Activated naive CD8-positive, alpha-beta T cell treated with anti-CD3 and anti-CD28 coated beads, Interleukin-2, amount 10 ng/mL, durations not matched to agents 7 days and 5 days (primary cell): ENCODE measurements at regions not wholly inside any gene's neighbourhood (a gene's known extent, or its start where the extent isn't known, plus 50 kb on each side); places are given as distances from the start of the nearest gene placed in this dataset.

ENCODE experiments used
- ATAC-seq: fragments of 150-1000 bp; cut with Tn5 transposase; one replicate; pipeline ENCODE4 v1.10.0; 2021; ENCODE audit warnings: low read depth, moderate library complexity
- POLR2A ChIA-PET: fragments of 350-600 bp; sonication (Branson Sonifier 250); formaldehyde crosslinking; loops from one replicate; lab custom pipeline; 2021; ENCODE audit warnings: antibody characterized with exemption; lab: Charles Lee
- DNase-seq: peaks from one replicate; pipeline ENCODE4 v3.0.0; 2021
- H3K27ac Mint-ChIP-seq: one replicate; pipeline ENCODE4 v1.8.0; 2022; ENCODE audit warnings: mild to moderate bottlenecking, mixed read lengths
- H3K27me3 Mint-ChIP-seq: one replicate; pipeline ENCODE4 v1.8.0; 2022; ENCODE audit warnings: mild to moderate bottlenecking, moderate library complexity, mixed read lengths
- H3K36me3 Mint-ChIP-seq: one replicate; pipeline ENCODE4 v1.8.0; 2021; ENCODE audit warnings: mild to moderate bottlenecking, mixed read lengths
- H3K4me1 Mint-ChIP-seq: one replicate; pipeline ENCODE4 v1.8.0; 2021; ENCODE audit warnings: mixed read lengths
- H3K4me3 Mint-ChIP-seq: one replicate; pipeline ENCODE4 v1.8.0; 2022; ENCODE audit warnings: mild to moderate bottlenecking, moderate library complexity, mixed read lengths
- H3K9me3 Mint-ChIP-seq: one replicate; pipeline ENCODE4 v1.8.0; 2021; ENCODE audit warnings: mixed read lengths

DNA sequence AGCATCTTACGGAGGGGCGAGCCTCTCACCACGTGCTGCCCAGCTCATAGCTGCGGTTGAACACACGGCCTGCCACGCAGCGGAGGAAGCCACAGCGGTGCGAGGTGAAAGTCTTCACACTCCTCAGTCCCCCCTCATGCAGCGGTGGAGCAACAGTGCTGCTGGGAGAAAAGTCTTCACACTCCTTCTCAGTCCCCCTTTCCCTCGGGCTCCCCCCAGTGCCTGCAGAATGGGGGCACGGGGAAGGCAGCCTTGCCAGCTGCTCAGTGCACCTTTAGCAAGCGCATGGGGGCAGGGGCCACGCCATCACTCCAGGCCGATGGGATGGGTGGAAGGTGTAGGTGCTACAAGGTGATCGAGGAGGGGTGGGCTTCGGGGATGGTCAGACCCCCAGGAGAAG, 206.3 kb upstream of the TCERG1L start:
- POLR2A ChIA-PET, result no interaction called here

DNA sequence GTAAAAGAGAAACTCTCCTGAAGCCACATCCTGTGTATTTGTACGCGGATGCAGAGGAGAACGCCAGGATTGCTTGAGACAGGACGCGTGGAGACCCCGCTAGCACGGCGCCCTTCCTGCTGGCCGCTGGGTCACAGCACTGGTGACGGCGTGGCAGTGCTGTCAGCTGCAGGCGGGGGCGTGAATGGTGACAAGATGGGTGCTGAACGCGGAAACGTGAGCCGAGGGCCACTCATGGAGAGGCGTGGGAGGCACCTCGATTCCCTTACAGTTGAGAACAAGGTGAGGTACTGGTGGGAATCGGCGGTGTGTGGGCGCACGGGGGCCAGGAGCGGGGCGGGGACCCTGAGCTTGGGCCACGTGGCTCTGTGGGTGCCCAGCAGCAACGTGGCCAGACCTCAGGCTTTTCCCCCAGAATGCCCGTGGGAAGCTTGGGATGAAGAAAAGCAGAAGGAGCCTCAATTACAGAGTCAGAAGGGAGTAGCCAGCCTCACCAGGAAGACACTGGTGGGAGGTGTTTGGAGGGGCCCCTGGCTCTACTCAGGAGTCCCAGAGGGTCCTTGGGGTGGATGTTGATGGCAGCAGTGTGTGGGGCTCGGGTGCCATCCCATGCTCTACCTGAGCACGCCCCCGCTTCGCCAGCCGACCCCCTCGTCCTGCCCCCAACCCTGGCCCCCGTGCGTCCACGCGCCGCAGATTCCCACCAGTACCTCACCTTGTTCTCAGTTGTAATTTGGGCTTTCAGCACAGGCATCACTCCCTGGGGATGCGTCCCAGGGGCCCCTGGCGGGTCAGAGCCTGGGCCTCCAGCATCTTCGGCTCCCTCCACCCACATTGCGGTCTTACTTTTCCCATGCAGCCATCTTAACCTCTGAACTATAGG, 208.4 kb upstream of the TCERG1L start:
- ATAC-seq (no peak), DNase-seq (no peak)
- Mint-ChIP-seq H3K27ac (no peak overlapping the region), H3K9me3 (no peaks in the 10 kb centered on the region), H3K4me3 (no peak overlapping the region), H3K27me3 (peaks cover 2% of the 10 kb centered on the region), H3K36me3 (no peaks in the 10 kb centered on the region), H3K4me1 (no peaks in the 10 kb centered on the region)
- POLR2A ChIA-PET, result no interaction called here

More for the DNA sequence above, 206.3 kb upstream of the TCERG1L start:
- Mint-ChIP-seq H3K36me3 (no peaks in the 10 kb centered on the region), H3K4me3 (no peak overlapping the region), H3K9me3 (no peaks in the 10 kb centered on the region), H3K27ac (no peak overlapping the region), H3K4me1 (no peaks in the 10 kb centered on the region), H3K27me3 (peaks cover 2% of the 10 kb centered on the region)
- no peak for ATAC-seq
- DNase-seq, result no peak

DNA sequence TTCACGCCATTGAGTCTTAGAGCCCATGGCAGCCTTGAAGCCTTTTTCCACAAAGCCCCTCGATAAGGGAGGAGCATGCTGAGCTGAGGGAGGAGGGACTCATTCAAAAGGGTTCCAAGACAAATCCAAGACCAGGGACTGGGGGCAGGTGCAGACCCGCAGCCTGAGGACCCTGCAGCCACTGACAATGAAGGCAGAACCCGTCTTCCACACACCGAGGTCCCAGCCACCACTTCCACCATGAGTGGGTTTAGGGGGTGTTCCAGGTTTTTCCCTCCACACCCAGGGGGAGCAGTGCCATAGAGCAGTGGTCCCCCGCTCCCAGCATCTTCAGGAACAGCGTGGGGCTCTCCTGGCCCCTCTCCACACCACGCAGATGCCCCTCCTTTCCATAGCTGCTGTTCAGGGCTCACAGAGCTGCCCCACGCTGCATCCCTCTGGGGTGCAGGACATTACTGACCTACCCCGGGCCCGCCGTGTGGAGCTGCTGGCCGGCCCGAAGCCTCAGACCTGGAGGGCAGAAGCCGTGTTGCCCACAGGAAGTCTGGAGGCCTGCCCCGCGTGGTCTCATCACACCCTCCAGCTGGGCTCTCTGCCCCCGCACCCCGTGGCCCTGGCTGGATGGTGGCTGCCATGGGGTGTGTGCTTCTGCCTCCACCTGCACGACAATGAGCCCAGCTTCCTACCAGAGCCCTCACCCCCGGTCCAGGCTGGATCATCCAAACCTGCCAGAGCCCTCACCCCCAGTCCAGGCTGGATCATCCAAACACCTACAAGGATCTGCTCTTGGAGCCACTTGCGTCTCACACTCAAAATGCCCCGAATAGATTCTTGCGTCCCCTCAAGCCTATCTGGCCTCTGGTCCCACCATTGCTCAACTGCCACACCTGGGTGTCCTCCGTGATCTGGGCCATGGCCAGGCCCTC, 220.0 kb upstream of the TCERG1L start:
- H3K4me3 Mint-ChIP-seq, result no peak overlapping the region
- DNase-seq (no peak), ATAC-seq (no peak)
- H3K27me3 Mint-ChIP-seq, result no peaks in the 10 kb centered on the region
- no peaks in the 10 kb centered on the region for H3K4me1 Mint-ChIP-seq
- H3K27ac Mint-ChIP-seq, result no peak overlapping the region
- no peaks in the 10 kb centered on the region for H3K36me3 Mint-ChIP-seq
- no peaks in the 10 kb centered on the region for H3K9me3 Mint-ChIP-seq
- POLR2A ChIA-PET, result no interaction called here

DNA sequence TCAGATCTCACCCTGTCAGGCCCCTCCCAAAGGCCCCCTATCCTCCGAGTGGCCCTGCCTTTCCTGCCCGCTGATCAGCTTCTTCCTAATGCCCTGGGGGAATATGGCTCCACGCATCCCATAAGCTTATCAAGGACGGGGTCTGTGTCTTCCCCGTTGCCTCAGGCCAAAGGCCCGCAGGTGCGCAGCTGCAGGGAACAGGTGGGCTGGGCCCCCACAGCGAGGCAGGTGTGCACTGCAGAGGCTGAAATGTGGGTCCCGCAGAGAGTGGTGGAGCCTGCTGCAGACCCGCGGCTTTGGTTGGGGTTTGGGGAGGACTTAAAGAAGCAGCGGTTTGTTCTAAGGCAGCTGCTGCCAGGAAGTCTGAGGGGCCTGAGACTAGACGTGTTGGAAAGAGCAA, 220.8 kb upstream of the TCERG1L start:
- no peaks in the 10 kb centered on the region for H3K36me3 Mint-ChIP-seq
- ATAC-seq (no peak), DNase-seq (no peak)
- H3K27ac Mint-ChIP-seq, result no peak overlapping the region
- POLR2A ChIA-PET, result no interaction called here
- H3K4me1 Mint-ChIP-seq, result no peaks in the 10 kb centered on the region
- no peaks in the 10 kb centered on the region for H3K27me3 Mint-ChIP-seq
- H3K4me3 Mint-ChIP-seq, result no peak overlapping the region
- no peaks in the 10 kb centered on the region for H3K9me3 Mint-ChIP-seq

DNA sequence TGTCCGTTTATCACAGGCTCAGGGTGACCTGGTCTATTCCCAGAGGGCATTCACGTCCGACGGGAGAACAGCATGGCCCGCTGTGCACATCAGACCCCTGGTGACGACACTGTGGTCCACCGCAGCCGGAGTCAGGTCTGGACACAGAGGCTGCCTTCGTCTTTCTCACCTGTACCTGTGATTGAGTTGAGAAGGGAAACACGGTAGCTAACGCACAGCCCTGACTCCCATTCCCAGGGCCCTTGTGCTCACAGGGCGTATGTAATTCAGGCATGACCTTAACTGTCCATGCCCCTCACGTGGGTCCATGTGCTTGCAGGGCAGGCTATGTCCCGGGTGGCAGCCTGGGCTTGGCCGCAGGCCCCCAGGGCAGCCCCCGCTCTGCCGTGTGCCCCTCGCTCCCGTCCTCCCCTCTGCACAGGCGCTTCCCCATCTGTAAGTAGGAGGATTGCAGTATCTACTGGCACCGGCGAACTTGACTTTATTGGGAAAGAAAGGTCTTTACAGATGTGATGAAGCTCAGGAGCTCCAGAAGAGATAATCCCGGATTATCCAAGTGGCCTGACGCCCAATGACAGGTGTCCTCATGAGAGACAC, 221.3 kb upstream of the TCERG1L start:
- no peak for ATAC-seq
- Mint-ChIP-seq H3K4me1 (no peaks in the 10 kb centered on the region), H3K27ac (no peak overlapping the region), H3K4me3 (no peak overlapping the region), H3K27me3 (no peaks in the 10 kb centered on the region), H3K36me3 (no peaks in the 10 kb centered on the region), H3K9me3 (no peaks in the 10 kb centered on the region)
- no peak for DNase-seq
- POLR2A ChIA-PET, result no interaction called here

DNA sequence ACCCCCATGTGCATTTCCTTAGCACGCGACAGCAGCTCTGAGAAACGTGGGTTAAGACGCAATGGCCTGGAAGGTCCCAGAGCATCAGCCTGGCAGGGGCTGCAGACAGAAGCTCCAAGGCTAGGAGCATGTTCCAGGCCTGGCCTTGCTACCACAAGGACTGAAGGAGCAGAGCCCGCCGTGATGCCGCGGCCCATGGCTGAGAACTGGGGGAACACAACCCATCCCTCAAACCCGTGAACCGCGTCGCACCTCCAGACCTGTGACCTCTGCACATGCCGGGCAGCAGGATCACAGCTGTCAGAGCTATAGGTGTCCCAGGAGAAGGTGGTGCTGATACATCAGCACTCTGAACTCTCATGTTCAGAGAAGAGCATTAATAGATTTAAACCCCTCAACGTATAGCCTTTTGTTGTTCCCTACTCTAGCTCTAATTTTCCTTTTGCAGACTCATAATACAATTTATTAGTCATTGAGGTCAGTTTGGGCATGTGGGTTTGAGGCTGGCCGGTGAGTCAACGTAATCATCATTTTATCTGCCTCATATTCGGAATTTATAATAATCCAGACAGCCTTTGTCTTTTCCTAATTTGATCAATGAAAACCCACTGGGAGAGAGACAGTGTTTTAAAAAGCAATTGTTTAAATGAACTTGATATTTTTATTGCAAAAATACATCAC, 222.5 kb upstream of the TCERG1L start:
- no peak overlapping the region for H3K4me3 Mint-ChIP-seq
- no peaks in the 10 kb centered on the region for H3K9me3 Mint-ChIP-seq
- ATAC-seq (no peak), DNase-seq (no peak)
- no peaks in the 10 kb centered on the region for H3K36me3 Mint-ChIP-seq
- peaks cover 7% of the 10 kb centered on the region for H3K27me3 Mint-ChIP-seq
- POLR2A ChIA-PET, result no interaction called here
- H3K4me1 Mint-ChIP-seq, result no peaks in the 10 kb centered on the region
- H3K27ac Mint-ChIP-seq, result no peak overlapping the region

- H3K4me3 Mint-ChIP-seq, result no peak overlapping the region
- DNase-seq (no peak), ATAC-seq (no peak)
- H3K36me3 Mint-ChIP-seq, result no peaks in the 10 kb centered on the region
- H3K27me3 Mint-ChIP-seq, result peaks cover 7% of the 10 kb centered on the region
- no peaks in the 10 kb centered on the region for H3K4me1 Mint-ChIP-seq
- POLR2A ChIA-PET, result no interaction called here
- no peaks in the 10 kb centered on the region for H3K9me3 Mint-ChIP-seq
- no peak overlapping the region for H3K27ac Mint-ChIP-seq
These were observed 223.3 kb upstream of the TCERG1L start for GRCh38 chr10:131534836-131535235.

GRCh38 chr10:131536676-131537075, 225.2 kb upstream of the TCERG1L start:
- H3K4me3 Mint-ChIP-seq, result no peak overlapping the region
- H3K4me1 Mint-ChIP-seq, result no peaks in the 10 kb centered on the region
- H3K27me3 Mint-ChIP-seq, result peaks cover 7% of the 10 kb centered on the region
- POLR2A ChIA-PET, result no interaction called here
- DNase-seq (no peak), ATAC-seq (no peak)
- H3K9me3 Mint-ChIP-seq, result no peaks in the 10 kb centered on the region
- H3K27ac Mint-ChIP-seq, result no peak overlapping the region
- no peaks in the 10 kb centered on the region for H3K36me3 Mint-ChIP-seq

- Mint-ChIP-seq H3K27me3 (peaks cover 7% of the 10 kb centered on the region), H3K4me1 (no peaks in the 10 kb centered on the region), H3K27ac (no peak overlapping the region), H3K9me3 (no peaks in the 10 kb centered on the region), H3K4me3 (no peak overlapping the region), H3K36me3 (no peaks in the 10 kb centered on the region)
- DNase-seq (no peak), ATAC-seq (no peak)
- POLR2A ChIA-PET, result no interaction called here
These were observed 225.8 kb upstream of the TCERG1L start for GRCh38 chr10:131537281-131537680.

DNA sequence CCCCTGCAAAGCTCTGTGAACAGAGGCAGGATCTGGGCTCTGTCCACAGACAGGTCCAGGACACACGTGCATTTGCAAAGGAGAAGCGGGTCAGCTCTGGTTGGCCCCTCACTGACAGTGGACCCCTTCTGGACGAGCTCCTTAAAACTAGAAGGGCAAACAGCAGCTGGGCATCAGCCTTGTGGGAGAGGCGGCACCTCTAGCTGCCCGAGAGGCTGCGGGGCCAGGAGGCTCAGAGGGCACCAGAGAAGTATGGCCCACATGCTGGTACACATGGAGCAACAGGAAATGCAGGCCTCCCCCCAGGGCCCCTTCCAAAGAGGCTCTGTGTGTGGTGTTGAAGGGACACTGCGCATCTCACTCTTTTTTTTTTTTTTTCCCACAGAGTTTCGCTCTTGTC, 233.0 kb upstream of the TCERG1L start:
- POLR2A ChIA-PET, result no interaction called here
- Mint-ChIP-seq H3K4me3 (no peak overlapping the region), H3K27me3 (no peaks in the 10 kb centered on the region), H3K27ac (no peak overlapping the region), H3K36me3 (no peaks in the 10 kb centered on the region), H3K9me3 (no peaks in the 10 kb centered on the region), H3K4me1 (no peaks in the 10 kb centered on the region)
- ATAC-seq, result no peak
- no peak for DNase-seq

GRCh38 chr10:131546086-131546810, 234.7 kb upstream of the TCERG1L start:
- DNase-seq (no peak), ATAC-seq (no peak)
- H3K4me1 Mint-ChIP-seq, result no peaks in the 10 kb centered on the region
- no peak overlapping the region for H3K4me3 Mint-ChIP-seq
- no peaks in the 10 kb centered on the region for H3K9me3 Mint-ChIP-seq
- no peaks in the 10 kb centered on the region for H3K27me3 Mint-ChIP-seq
- POLR2A ChIA-PET, result no interaction called here
- H3K36me3 Mint-ChIP-seq, result no peaks in the 10 kb centered on the region
- no peak overlapping the region for H3K27ac Mint-ChIP-seq

DNA sequence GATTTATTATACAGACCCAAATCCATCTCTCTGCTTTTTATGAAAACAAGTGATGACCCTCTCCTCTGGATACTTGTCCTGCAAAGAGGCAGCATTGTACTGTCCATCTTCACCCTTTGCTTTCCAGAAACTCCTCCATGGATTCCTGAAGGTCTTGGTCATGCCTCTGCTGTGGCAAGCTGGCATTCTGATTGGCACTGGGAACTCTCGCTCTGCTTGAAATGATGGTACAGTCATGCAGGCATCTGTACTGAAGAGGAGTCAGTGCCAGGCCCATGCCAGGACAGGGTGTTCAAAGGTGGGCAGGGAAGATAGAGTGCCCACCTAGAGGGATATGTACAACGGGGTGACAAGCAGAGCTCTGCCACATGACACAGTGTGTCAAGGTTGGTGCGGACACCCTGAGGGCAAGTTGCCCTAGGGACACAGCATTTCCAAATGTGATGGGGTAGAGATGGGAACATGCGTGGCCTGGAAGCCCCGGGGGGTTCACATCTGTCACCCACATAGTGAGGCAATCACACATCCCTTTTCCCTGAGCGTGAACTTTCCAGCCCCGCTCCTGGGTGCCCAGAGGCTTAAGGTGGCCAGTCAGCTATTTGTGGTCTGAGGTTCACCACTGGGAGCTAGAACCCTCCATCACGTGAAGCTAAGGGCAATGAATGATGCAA, 235.7 kb upstream of the TCERG1L start:
- ATAC-seq (no peak), DNase-seq (no peak)
- Mint-ChIP-seq H3K4me3 (no peak overlapping the region), H3K9me3 (no peaks in the 10 kb centered on the region), H3K4me1 (no peaks in the 10 kb centered on the region), H3K27ac (no peak overlapping the region), H3K36me3 (no peaks in the 10 kb centered on the region), H3K27me3 (no peaks in the 10 kb centered on the region)
- POLR2A ChIA-PET, result no interaction called here
